Left forelimb (tissue), 1 donor: ENCODE measurements at regions not wholly inside any gene's neighbourhood (a gene's known extent, or its start where the extent isn't known, plus 50 kb on each side); places are given as distances from the start of the nearest gene placed in this dataset.

ENCODE experiments used
- DNase-seq: peaks from one replicate; pipeline ENCODE4 v3.0.0-alpha.2; 2018; ENCODE audit warnings: low spot score

GRCh38 chr16:26295625-26296304, 604.0 kb downstream of the HS3ST4 start:
- no peak for DNase-seq

DNA sequence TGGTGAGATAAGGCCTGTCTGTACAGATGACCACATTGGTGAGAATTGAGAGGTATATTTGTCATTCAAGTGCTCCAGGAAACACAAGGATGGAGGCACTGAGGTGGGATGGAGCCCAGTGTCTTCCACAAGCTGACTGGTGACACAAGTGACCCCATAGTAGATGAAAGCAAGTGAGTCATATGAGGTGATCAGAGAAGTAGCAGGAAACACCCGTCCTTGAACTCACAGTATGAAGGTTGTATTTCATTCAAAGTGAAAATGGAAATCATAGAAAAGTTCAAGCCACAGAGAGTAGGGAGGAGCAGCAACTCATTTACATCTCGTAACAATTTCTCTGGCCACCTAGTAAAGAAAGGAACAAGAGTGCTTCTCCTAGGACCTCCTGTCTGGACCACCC, 609.8 kb downstream of the HS3ST4 start:
- no peak for DNase-seq

- no peak for DNase-seq
Observed at GRCh38 chr16:26316683-26317464, 625.1 kb downstream of the HS3ST4 start.

GRCh38 chr16:26317885-26318284, 626.1 kb downstream of the HS3ST4 start:
- DNase-seq = no peak

DNA sequence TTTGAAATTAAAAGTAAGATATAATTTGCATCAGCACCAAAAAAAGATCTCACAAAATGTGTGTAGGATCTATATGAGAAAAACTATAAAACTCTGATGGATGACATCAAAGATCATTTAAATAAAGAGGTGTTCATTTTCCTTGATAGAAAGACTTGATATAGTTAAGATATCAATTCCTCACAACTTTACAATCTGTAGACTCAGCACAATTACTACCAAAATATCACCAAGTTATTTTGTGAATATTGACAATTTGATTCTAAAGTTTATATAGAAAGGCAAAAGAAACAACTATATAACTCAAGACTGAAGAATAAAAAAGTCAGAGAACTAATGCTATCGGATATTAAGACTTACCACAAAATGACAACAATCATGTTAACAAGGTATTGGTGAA, 638.9 kb downstream of the HS3ST4 start:
- no peak for DNase-seq

DNA sequence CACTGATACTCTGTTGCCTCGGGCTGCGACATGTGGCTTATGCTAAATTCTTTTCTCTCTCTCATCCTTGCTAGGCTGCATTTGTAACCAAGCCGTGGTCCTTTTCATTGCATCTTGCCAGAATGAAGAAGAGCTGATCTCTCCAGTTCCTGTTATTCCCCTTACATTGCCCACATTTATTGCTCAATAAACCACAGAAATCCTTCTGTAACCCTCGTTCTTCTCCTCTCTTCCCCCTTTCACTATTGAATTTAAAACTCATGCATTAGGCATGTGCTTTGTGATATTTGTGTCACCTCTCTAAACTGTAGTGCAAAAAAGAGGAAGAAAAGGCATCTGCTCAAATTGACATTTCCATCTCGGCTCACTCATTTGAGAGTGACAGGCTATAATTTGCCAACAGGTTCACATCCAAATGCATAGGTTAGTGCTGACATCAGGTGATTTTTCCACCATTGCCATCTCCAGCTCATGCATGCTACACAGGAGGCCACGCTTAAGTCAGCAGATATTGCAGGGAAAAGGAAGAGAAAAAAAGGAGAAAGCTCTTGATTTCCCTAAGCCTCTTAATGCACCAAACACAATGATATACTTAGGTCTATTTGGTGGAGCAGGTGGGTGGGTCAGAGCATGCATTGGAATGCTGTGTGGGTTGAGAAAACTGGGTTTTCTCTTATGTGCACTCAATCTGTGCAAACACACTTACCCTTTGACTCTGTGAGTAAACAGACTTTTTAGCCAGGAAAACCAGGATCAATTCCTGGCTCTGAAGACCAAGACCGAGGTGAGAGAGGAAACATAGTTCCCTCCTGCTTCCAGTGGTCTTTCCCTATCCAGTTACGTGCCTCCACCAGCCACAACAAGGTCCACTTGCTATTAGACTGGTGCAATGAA, 642.7 kb downstream of the HS3ST4 start:
- no peak for DNase-seq

GRCh38 chr16:26335236-26335853, 643.6 kb downstream of the HS3ST4 start:
- no peak for DNase-seq

GRCh38 chr16:26342621-26343020, 650.9 kb downstream of the HS3ST4 start:
- DNase-seq = no peak

DNA sequence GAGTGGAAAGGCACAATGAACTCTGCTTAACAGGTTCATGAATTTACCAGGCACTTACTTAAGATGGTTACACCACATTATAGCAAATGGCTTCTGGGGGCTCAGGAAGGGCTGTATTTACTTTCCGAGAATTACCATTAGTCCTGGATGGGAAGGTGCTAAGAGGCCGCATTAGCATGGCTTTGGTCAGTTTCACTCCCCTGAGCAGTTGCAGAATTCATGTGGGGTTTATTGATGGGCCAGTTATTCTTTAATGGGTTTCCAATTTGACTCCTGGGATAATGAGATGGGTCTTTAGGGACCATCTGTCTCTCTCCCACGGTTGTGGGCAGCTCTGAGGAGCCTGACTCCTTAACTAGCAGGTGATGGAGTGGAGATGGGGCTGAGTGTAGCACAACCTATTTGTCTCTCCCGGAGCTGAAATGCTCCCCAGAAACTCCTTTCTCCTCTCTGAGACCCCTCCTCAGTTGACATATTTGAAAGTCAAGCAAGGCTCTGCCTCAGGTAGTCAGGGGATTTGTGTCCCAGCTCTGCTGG, 652.5 kb downstream of the HS3ST4 start:
- no peak for DNase-seq

DNA sequence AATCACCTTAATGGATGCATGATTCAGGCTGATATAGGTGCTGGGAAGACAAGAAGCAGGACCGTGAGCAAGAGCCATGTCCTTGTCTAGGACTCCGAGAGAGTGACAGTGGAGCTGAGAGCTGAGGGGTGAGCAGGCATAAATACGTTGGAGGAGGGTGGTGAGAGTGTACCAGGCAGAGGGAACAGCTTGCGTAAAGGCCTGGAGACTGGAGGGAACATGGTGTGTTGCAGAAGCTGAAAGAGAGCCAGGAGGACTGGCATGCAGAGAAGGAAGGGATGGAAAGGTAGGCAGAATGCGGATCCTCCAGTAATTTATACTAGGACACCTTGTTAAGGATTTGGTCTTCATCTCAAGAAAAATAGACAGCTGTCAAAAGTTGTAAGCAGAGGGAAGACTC, 653.2 kb downstream of the HS3ST4 start:
- DNase-seq = no peak

DNA sequence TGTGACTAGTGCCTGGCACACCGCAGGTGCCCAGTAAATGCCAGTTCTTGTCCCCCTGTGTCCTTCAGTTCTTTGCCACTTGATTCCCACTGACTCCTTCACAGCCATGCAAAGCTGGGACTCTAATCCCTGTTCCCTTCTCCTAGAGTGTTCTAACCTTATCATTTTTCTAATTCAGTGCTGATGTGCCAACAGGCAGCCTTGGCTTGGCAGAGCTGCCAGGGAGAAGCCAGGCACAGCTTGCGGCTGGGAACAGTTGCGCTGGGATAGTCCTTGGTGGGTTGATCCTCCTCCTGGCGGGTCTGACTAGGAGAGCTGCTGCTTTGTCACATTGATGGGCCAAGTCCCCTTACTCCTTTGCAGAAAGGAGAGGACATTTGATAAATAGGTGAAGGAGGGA, 654.2 kb downstream of the HS3ST4 start:
- DNase-seq = no peak

GRCh38 chr16:26348095-26348494, 656.3 kb downstream of the HS3ST4 start:
- DNase-seq = no peak

- no peak for DNase-seq
Observed at GRCh38 chr16:26360867-26361266, 669.1 kb downstream of the HS3ST4 start.

DNA sequence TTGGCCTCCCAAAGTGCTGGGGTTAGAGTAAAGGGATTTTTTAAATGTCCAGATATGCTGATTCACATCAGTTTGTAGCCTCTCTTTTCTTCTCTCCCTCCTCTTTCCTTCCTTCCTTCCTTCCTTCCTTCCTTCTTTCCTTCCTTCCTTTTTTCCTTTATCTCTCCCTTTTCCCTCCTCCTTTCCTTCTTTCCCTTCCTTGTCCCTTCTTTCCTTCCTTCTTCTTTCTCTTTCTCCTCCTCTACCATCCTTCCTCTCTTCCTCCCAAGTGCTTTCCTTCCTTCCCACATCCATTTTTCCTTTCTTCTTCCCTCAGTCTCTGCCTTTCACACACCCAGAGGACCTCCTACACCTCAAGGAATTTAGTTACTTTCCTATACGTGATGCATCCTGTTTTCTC, 671.8 kb downstream of the HS3ST4 start:
- DNase-seq = no peak

DNA sequence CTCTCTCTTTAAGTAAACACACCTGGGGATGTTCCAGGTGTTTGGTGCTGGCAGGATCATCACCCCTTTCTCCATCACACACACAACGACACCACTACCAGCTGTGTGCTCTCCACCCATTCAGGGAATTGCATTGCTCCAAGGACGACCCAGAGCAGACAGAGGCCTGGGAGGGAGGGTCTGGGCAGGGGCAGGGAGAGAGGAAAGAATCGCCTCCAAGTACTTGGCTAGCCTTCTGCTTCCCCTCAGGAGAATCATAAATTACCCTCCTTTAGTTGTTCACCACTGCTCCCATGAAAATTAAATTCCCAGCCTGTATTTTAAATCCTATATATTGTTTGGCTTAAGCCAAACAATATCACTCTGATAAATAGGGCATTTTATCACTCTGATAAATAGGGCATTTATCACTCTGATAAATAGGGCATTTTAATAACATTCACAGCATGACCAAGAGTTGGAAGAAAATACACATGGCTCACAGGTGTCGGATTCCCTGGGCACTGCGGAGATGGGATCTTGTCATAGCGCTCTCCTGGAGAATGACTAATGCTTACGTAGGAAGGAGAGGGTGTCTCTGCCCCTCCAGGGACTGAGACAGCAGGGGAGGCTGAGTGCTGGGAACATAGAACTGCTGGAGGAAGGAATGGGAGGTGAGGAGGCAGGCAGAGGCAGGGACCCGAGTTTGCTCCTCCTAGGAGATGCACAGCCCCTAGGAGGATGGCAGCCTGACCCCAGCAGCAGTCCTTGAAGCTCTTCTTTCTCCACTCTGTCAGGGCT, 673.6 kb downstream of the HS3ST4 start:
- DNase-seq = no peak

DNA sequence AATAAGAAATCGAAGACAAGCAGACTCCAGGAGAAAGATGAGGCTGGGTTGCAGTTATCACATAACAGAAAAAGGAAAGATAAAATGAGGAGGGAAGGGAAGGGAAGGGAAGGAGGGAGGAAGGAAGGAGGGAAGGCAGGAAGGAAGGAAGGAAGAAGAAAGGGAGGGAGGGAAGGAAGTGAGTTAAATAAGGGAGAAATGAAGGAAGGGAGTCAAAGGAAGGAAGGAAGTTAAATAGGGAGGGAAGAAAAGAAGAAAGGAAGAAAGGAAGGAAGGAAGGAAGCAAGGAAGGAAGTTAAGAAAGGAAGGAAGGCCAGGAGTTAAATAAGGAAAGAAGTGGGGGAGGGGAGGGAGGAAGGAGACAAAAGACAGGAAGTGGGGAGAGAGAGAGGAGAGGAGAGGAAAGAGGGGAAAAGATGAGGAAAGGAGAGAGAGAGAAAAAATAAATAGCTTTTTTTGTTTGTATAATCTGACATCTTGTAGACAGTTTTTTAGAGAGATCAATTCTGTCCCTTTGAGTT, 679.6 kb downstream of the HS3ST4 start:
- no peak for DNase-seq

- DNase-seq = no peak
Observed at GRCh38 chr16:26374279-26374925, 682.6 kb downstream of the HS3ST4 start.

DNA sequence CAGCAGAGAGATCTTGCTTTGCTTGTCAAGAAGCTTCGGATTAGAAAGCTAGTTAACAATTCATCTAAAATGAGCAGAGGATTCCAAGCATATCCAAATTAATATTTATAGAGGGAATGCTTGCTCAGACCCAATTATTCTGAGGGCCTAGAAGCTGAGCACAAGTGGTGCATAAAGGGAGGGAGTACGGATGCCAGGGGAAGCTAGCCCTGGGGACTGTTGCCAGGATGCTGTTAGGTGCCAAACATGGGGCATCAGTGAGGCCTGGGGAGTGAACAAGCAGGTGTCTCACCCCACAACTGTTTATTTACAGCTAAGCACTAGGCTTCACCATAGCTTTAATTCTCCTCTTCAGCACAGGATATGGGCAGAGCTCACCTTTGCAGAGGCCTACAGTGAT, 684.1 kb upstream of the C16orf82 start:
- DNase-seq = no peak

GRCh38 chr16:26386096-26386495, 680.6 kb upstream of the C16orf82 start:
- no peak for DNase-seq

DNA sequence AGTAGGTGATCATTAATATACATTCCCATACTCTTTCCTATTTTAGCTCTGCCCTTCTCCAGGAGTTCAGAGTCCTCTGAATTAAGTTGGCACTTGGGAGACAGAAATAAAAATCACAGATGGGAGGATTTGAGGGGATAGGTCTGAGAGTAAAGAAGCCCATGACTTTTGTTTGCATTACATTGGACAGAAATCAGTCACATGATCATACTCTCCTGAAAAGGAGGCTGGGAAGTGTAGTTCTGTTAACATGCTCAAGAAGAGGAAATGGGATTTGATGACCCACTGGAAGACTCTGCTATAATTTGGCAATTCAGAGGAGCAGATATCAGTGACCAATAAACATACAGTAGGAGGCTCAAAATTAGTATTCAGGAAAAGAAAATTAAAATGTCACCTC, 674.9 kb upstream of the C16orf82 start:
- no peak for DNase-seq
